ENCODE measurements at regions not wholly inside any gene's neighbourhood (a gene's known extent, or its start where the extent isn't known, plus 50 kb on each side); places are given as distances from the start of the nearest gene placed in this dataset.
"Not testable (repeated sequence)": the region's sequence is repeated elsewhere in the genome, so short reads cannot be mapped to it uniquely, and the experiment has no call there.

DNA sequence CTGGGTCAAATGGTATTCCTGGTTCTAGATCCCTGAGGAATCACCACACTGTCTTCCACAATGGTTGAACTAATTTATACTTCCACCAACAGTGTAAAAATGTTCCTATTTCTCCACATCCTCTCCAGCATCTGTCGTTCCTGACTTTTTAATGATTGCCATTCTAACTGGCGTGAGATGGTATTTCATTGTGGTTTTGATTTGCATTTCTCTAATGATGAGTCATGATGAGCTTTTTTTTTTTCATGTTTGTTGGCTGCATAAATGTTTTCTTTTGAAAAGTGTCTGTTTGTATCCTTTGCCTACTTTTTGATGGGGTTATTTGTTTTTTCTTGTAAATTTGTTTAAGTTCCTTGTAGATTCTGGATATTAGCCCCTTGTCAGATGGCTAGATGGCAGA is 214.4 kb upstream of the HS3ST1 start:
- not testable (repeated sequence) for TF ChIP-seq CTCF, POLR2A (IDR thresholded peaks at IDR 0.05)
